ENCODE measurements at regions not wholly inside any gene's neighbourhood (a gene's known extent, or its start where the extent isn't known, plus 50 kb on each side); places are given as distances from the start of the nearest gene placed in this dataset.

- DNase-seq (ENCODE audit: low spot score) (no peak), ATAC-seq (no peak)
Observed at GRCh38 chr5:124796495-124796894, 50.1 kb upstream of the ZNF608 start.

GRCh38 chr5:124797665-124798087 lies 51.2 kb upstream of the ZNF608 start:
- DNase-seq (ENCODE audit: low spot score) (no peak), ATAC-seq (no peak)

- ATAC-seq (no peak), DNase-seq (ENCODE audit: low spot score) (no peak)
Observed at GRCh38 chr5:124798890-124799289, 52.5 kb upstream of the ZNF608 start.

- ATAC-seq = no peak
Observed at GRCh38 chr5:124801551-124801950, 55.1 kb upstream of the ZNF608 start.

GRCh38 chr5:124803617-124804323 lies 57.3 kb upstream of the ZNF608 start:
- no peak for DNase-seq (ENCODE audit: low spot score)
- no peak for ATAC-seq

More at GRCh38 chr5:124801551-124801950, 55.1 kb upstream of the ZNF608 start:
- DNase-seq (ENCODE audit: low spot score) = no peak

- no peak for ATAC-seq
Observed at GRCh38 chr5:124806026-124806372, 59.6 kb upstream of the ZNF608 start.

GRCh38 chr5:124806373-124807077 lies 60.1 kb upstream of the ZNF608 start:
- DNase-seq (ENCODE audit: low spot score) (peak; percentile 74), ATAC-seq (peak; percentile 80)

More at GRCh38 chr5:124806026-124806372, 59.6 kb upstream of the ZNF608 start:
- DNase-seq (ENCODE audit: low spot score) = no peak

GRCh38 chr5:124808842-124809268 lies 62.4 kb upstream of the ZNF608 start:
- DNase-seq (ENCODE audit: low spot score) (no peak), ATAC-seq (no peak)

GRCh38 chr5:124810396-124811006 lies 64.1 kb upstream of the ZNF608 start:
- no peak for DNase-seq (ENCODE audit: low spot score)

GRCh38 chr5:124812771-124813358 lies 66.4 kb upstream of the ZNF608 start:
- DNase-seq (ENCODE audit: low spot score) (no peak), ATAC-seq (no peak)

More at GRCh38 chr5:124810396-124811006, 64.1 kb upstream of the ZNF608 start:
- ATAC-seq = no peak

- no peak for DNase-seq (ENCODE audit: low spot score)
- ATAC-seq = no peak
Observed at GRCh38 chr5:124816381-124816780, 69.9 kb upstream of the ZNF608 start.

GRCh38 chr5:124819201-124819600 lies 72.8 kb upstream of the ZNF608 start:
- DNase-seq (ENCODE audit: low spot score) (no peak), ATAC-seq (no peak)

- ATAC-seq (no peak), DNase-seq (ENCODE audit: low spot score) (no peak)
Observed at GRCh38 chr5:124822647-124823046, 76.2 kb upstream of the ZNF608 start.

GRCh38 chr5:124823380-124823779 lies 76.9 kb upstream of the ZNF608 start:
- DNase-seq (ENCODE audit: low spot score) (no peak), ATAC-seq (no peak)

GRCh38 chr5:124824637-124825158 lies 78.3 kb upstream of the ZNF608 start:
- DNase-seq (ENCODE audit: low spot score) (no peak), ATAC-seq (no peak)

GRCh38 chr5:124825250-124825982 lies 79.0 kb upstream of the ZNF608 start:
- no peak for DNase-seq (ENCODE audit: low spot score)
- no peak for ATAC-seq

GRCh38 chr5:124825983-124826337 lies 79.5 kb upstream of the ZNF608 start:
- no peak for ATAC-seq

GRCh38 chr5:124828731-124829234 lies 82.3 kb upstream of the ZNF608 start:
- no peak for DNase-seq (ENCODE audit: low spot score)

More at GRCh38 chr5:124825983-124826337, 79.5 kb upstream of the ZNF608 start:
- DNase-seq (ENCODE audit: low spot score) = no peak

GRCh38 chr5:124831687-124832240 lies 85.3 kb upstream of the ZNF608 start:
- DNase-seq (ENCODE audit: low spot score) = no peak
- ATAC-seq = no peak

More at GRCh38 chr5:124828731-124829234, 82.3 kb upstream of the ZNF608 start:
- no peak for ATAC-seq

GRCh38 chr5:124832510-124832909 lies 86.1 kb upstream of the ZNF608 start:
- ATAC-seq = no peak

More at GRCh38 chr5:124832510-124832909, 86.1 kb upstream of the ZNF608 start:
- no peak for DNase-seq (ENCODE audit: low spot score)

Measured in left lobe of liver (tissue), 2 donors.